CD14-positive monocyte (primary cell): ENCODE measurements at regions not wholly inside any gene's neighbourhood (a gene's known extent, or its start where the extent isn't known, plus 50 kb on each side); places are given as distances from the start of the nearest gene placed in this dataset. TPM values are rescaled to one million over a fixed set of nuclear protein-coding genes. Genes with fewer than 3 reads are reported as not detected.

Experiments
- DNase-seq, 3 donors: peaks; one replicate each; pipeline ENCODE4 v3.0.0-alpha.2; 2011 to 2022
- H2AFZ ChIP-seq: 2 replicates; pipeline ENCODE4 v1.6.0; 2012; ENCODE audit warnings: mild to moderate bottlenecking, low read depth, low read length, inconsistent platforms; ENCODE audit not compliant: insufficient read depth, poor library complexity, severe bottlenecking
- H3K27ac ChIP-seq, 2 donors: 1 replicate in 1 of 2; 2 replicates in 1 of 2; pipeline ENCODE4 v1.5.1; 2012 to 2013; ENCODE audit warnings: low read length in 2 of 2, control low read depth in 1 of 2, inconsistent platforms in 1 of 2, low read depth in 1 of 2, mild to moderate bottlenecking in 1 of 2
- H3K27me3 ChIP-seq, 2 donors: one replicate each; pipeline versions ENCODE4 v1.6.0 to v1.6.1; 2011 to 2013; ENCODE audit warnings: low read length in 2 of 2; ENCODE audit not compliant: control insufficient read depth in 2 of 2, insufficient read depth in 2 of 2
- H3K36me3 ChIP-seq, 2 donors: replicated peaks in 1 of 2; 1 replicate in 1 of 2; 2 replicates in 1 of 2; pipeline versions ENCODE4 v1.5.1 to v1.6.1; 2012 to 2013; ENCODE audit warnings: low read length in 2 of 2, control low read depth in 1 of 2, inconsistent platforms in 1 of 2, mild to moderate bottlenecking in 1 of 2; ENCODE audit not compliant: insufficient read depth in 2 of 2, control insufficient read depth in 1 of 2
- H3K4me1 ChIP-seq, 2 donors: 1 replicate in 1 of 2; 2 replicates in 1 of 2; pipeline versions ENCODE4 v1.5.1 to v1.6.1; 2012 to 2013; ENCODE audit warnings: low read length in 2 of 2, control low read depth in 1 of 2, inconsistent platforms in 1 of 2, mild to moderate bottlenecking in 1 of 2, moderate library complexity in 1 of 2; ENCODE audit not compliant: insufficient read depth in 2 of 2, control insufficient read depth in 1 of 2
- H3K4me2 ChIP-seq: replicated peaks from 2 replicates; pipeline ENCODE3; 2012; ENCODE audit warnings: low read length, moderate library complexity, mild to moderate bottlenecking; ENCODE audit not compliant: poor library complexity, severe bottlenecking; ENCODE audit errors: extremely low read depth
- H3K4me3 ChIP-seq, 3 experiments: fragments of 200-600 bp in 1 of 3; sonication (generic) in 1 of 3; replicated peaks in 1 of 3; 1 replicate in 2 of 3; 2 replicates in 1 of 3; pipeline ENCODE4 v1.5.1; 2011 to 2013; ENCODE audit warnings: low read length in 3 of 3, mild to moderate bottlenecking in 3 of 3, control low read depth in 2 of 3, low read depth in 2 of 3, inconsistent platforms in 1 of 3, moderate library complexity in 1 of 3
- H3K79me2 ChIP-seq: 2 replicates; pipeline ENCODE4 v1.6.0; 2012; ENCODE audit warnings: mild to moderate bottlenecking, control low read depth, inconsistent platforms, low read length, moderate library complexity; ENCODE audit not compliant: insufficient read depth
- H3K9ac ChIP-seq: 2 replicates; pipeline ENCODE4 v1.6.0; 2017; ENCODE audit warnings: low read length, mild to moderate bottlenecking; ENCODE audit not compliant: insufficient read depth, poor library complexity, severe bottlenecking
- H3K9me3 ChIP-seq, 2 donors: replicated peaks in 1 of 2; 1 replicate in 1 of 2; 2 replicates in 1 of 2; pipeline versions ENCODE4 v1.5.1 to v1.6.1; 2012 to 2013; ENCODE audit warnings: low read length in 2 of 2, control low read depth in 1 of 2; ENCODE audit not compliant: control insufficient read depth in 1 of 2, insufficient read depth in 1 of 2
- H4K20me1 ChIP-seq: 2 replicates; pipeline ENCODE4 v1.6.0; 2012; ENCODE audit warnings: mild to moderate bottlenecking, low read length, control low read depth, moderate library complexity; ENCODE audit not compliant: insufficient read depth
- H3K27ac Mint-ChIP-seq, 7 donors: one replicate each; pipeline ENCODE4 v1.8.0; 2020; ENCODE audit warnings: mild to moderate bottlenecking in 7 of 7, mixed read lengths in 7 of 7, moderate library complexity in 6 of 7, inconsistent platforms in 2 of 7
- H3K27me3 Mint-ChIP-seq, 3 donors: one replicate each; pipeline ENCODE4 v1.8.0; 2021 to 2022; ENCODE audit warnings: low read depth in 3 of 3, mild to moderate bottlenecking in 3 of 3, mixed read lengths in 3 of 3, moderate library complexity in 3 of 3, inconsistent platforms in 1 of 3
- H3K36me3 Mint-ChIP-seq, 2 donors: one replicate each; pipeline ENCODE4 v1.8.0; 2020; ENCODE audit warnings: mixed read lengths in 2 of 2, inconsistent platforms in 1 of 2, mild to moderate bottlenecking in 1 of 2
- H3K4me1 Mint-ChIP-seq: one replicate; pipeline ENCODE4 v1.8.0; 2020; ENCODE audit warnings: mild to moderate bottlenecking, mixed read lengths
- H3K4me3 Mint-ChIP-seq, 2 donors: one replicate each; pipeline ENCODE4 v1.8.0; 2020; ENCODE audit warnings: mild to moderate bottlenecking in 2 of 2, mixed read lengths in 2 of 2, moderate library complexity in 1 of 2
- H3K9me3 Mint-ChIP-seq, 7 donors: one replicate each; pipeline ENCODE4 v1.8.0; 2020 to 2022; ENCODE audit warnings: mixed read lengths in 7 of 7, mild to moderate bottlenecking in 6 of 7, moderate library complexity in 6 of 7, inconsistent platforms in 2 of 7
- WGBS: methylation state at CpG from one replicate; pipeline ENCODE4 v1.1.5; 2013; ENCODE audit warnings: missing lambda C conversion rate; ENCODE audit not compliant: insufficient coverage; 5-methylcytosine and 5-hydroxymethylcytosine counted together
- intact Hi-C, 2 donors: fragments of 100-400 bp; cut with micrococcal nuclease; formaldehyde crosslinking; loops; one replicate each; pipeline versions ENCODE4 v1.15.0 to v1.15.1; 2023
- small RNA-seq: library from RNA; depleted of rRNA; stranded (forward); fragments of <200 nt; gene quantifications from one replicate; pipeline ENCODE3, GENCODE V24; 2012; ENCODE audit warnings: low read depth; ENCODE audit not compliant: insufficient read length
- TF ChIP-seq, protein P1 (sequence below): fragments of 200-600 bp; IDR thresholded peaks from one replicate; pipeline ENCODE4 v1.8.0; 2022; ENCODE audit warnings: antibody characterized with exemption, mild to moderate bottlenecking

DNA sequence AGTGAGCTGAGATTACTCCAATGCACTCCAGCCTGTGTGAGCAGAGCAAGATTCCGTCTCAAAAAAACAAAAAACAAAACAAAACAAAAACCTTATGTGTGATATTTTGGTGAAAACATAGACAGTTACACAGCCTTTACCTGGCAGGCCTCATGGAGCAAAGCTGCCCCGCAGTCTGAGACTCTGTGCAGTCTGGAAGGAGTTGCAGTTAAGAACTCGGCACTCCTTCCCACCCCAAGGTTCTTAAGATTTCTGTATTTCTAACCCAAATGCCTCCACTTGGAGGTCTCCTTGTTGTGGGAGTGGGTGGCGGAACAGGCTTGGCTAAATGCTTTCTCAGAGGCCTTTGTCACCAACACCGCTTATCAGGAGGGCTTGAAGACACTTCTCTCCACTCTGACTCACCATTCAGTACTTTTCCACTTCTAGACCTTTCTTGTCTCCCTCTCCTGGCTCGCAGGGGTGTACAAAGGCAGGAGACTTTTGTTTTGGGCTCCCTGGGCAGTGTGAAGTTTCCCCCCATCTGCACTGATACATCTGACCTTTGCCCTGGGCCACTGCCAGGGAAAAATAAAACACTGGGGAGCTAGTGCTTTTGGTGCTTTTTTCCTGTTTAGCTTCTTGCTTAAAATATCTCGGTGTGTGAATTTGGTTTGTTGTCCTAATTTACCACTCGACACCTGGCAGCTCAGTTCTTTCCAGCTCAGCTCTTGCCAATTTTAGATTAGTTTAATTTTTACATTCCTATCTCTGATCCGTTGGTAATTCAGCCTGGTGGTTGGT is 51.3 kb upstream of the MAGI2 start:
- DNase-seq = no peak
- Mint-ChIP-seq H3K27me3 (peaks cover 0 to 2% (median 2%) of the 10 kb centered on the region in 3 donors), H3K4me1 (no peaks in the 10 kb centered on the region), H3K9me3 (peaks cover 0 to 1% (median 0%) of the 10 kb centered on the region in 7 donors), H3K4me3 (no peak overlapping the region), H3K27ac (no peak overlapping the region), H3K36me3 (no peaks in the 10 kb centered on the region)
- intact Hi-C loops = no loop called here
- no CpG with 5 or more reads among the region's 9 CpGs for WGBS
- TF ChIP-seq, protein P1, sequence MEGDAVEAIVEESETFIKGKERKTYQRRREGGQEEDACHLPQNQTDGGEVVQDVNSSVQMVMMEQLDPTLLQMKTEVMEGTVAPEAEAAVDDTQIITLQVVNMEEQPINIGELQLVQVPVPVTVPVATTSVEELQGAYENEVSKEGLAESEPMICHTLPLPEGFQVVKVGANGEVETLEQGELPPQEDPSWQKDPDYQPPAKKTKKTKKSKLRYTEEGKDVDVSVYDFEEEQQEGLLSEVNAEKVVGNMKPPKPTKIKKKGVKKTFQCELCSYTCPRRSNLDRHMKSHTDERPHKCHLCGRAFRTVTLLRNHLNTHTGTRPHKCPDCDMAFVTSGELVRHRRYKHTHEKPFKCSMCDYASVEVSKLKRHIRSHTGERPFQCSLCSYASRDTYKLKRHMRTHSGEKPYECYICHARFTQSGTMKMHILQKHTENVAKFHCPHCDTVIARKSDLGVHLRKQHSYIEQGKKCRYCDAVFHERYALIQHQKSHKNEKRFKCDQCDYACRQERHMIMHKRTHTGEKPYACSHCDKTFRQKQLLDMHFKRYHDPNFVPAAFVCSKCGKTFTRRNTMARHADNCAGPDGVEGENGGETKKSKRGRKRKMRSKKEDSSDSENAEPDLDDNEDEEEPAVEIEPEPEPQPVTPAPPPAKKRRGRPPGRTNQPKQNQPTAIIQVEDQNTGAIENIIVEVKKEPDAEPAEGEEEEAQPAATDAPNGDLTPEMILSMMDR = no peak
- H3K27me3 ChIP-seq = no peaks in the 10 kb centered on the region
- H3K36me3 ChIP-seq = no peaks in the 10 kb centered on the region
- H3K4me2 ChIP-seq = no peak overlapping the region
- no peaks in the 10 kb centered on the region for H3K9me3 ChIP-seq
- H3K27ac ChIP-seq = no peak overlapping the region
- no peak overlapping the region for H3K9ac ChIP-seq
- no peak overlapping the region for H2AFZ ChIP-seq
- H3K79me2 ChIP-seq = no peaks in the 10 kb centered on the region
- H3K4me3 ChIP-seq = no peak overlapping the region
- H4K20me1 ChIP-seq = no peaks in the 10 kb centered on the region
- H3K4me1 ChIP-seq = no peaks in the 10 kb centered on the region

Small RNAs in the stretch of these regions (small RNA-seq; reads per million reads assigned to genes)
- gene RNA5SP234 (not detected), gene RNU6-849P (not detected)
